Spleen (tissue), 7 donors: ENCODE measurements at regions not wholly inside any gene's neighbourhood (a gene's known extent, or its start where the extent isn't known, plus 50 kb on each side); places are given as distances from the start of the nearest gene placed in this dataset.

Experiments used
- CTCF ChIP-seq, 11 experiments: fragments of 200-600 bp in 7 of 11; fragments of 450-650 bp in 4 of 11; sonication (generic) in 4 of 11; IDR thresholded peaks in 8 of 11; conservative IDR thresholded peaks in 3 of 11; 1 replicate in 7 of 11; 2 replicates in 4 of 11; pipeline versions ENCODE4 v1.4.0 to v1.8.0; 2016 to 2021; ENCODE audit warnings: antibody characterized with exemption in 11 of 11, inconsistent platforms in 4 of 11, mild to moderate bottlenecking in 1 of 11
- POLR2A ChIP-seq, 3 donors: fragments of 450-650 bp; IDR thresholded peaks; one replicate each; pipeline ENCODE4 v1.5.1; 2017; ENCODE audit warnings: antibody characterized with exemption in 3 of 3, mild to moderate bottlenecking in 1 of 3
- POLR2AphosphoS5 ChIP-seq, 3 donors: sonication (generic); formaldehyde crosslinking; IDR thresholded peaks; one replicate each; pipeline ENCODE4 v1.5.1; 2017; ENCODE audit warnings: antibody characterized with exemption in 3 of 3
- donor health status: DM: no; HTN: no; CAD: no; lungs with moderate emphysema.
- donor health status: DM: no; HTN: no; CAD: no.
- donor health status: DM: no; HTN: no; CAD: no.

GRCh38 chr3:70770650-70771049 is 458.2 kb upstream of the MDFIC2 start:
- TF ChIP-seq POLR2A (IDR thresholded peaks at IDR 0.05) (no peak), CTCF (IDR thresholded peaks at IDR 0.05 in 8 of 11, conservative IDR thresholded peaks at IDR 0.05 in 3 of 11) (no peak), POLR2AphosphoS5 (IDR thresholded peaks at IDR 0.05) (no peak)
